Astrocyte of the spinal cord (primary cell): ENCODE measurements at regions not wholly inside any gene's neighbourhood (a gene's known extent, or its start where the extent isn't known, plus 50 kb on each side); places are given as distances from the start of the nearest gene placed in this dataset.

Experiments
- DNase-seq: peaks from one replicate; pipeline ENCODE4 v3.0.0; 2011; ENCODE audit warnings: low read depth, low spot score
- H3K4me3 ChIP-seq: 2 replicates; pipeline ENCODE4 v1.5.1; 2011; ENCODE audit warnings: low read depth, mild to moderate bottlenecking, low read length, moderate library complexity
- CTCF ChIP-seq: IDR thresholded peaks from 2 replicates; pipeline ENCODE4 v1.5.1; 2012; ENCODE audit warnings: low read depth, mild to moderate bottlenecking, low read length, inconsistent platforms
- in situ Hi-C: cut with HindIII; loops from 2 replicates; pipeline ENCODE4 v1.10.0; 2017; ENCODE audit warnings: low sequenced_read_pairs

GRCh38 chr1:191085121-191085520 lies 607.5 kb upstream of the BRINP3 start:
- no peak overlapping the region for H3K4me3 ChIP-seq
- TF ChIP-seq CTCF = no peak
- no peak for DNase-seq
- in situ Hi-C loops = no loop called here

- no peak for TF ChIP-seq CTCF
These were observed 609.2 kb upstream of the BRINP3 start for GRCh38 chr1:191086910-191087309.

GRCh38 chr1:191096405-191096804 lies 618.7 kb upstream of the BRINP3 start:
- in situ Hi-C loops = no loop called here
- no peak overlapping the region for H3K4me3 ChIP-seq
- TF ChIP-seq CTCF = no peak
- no peak for DNase-seq

More at GRCh38 chr1:191086910-191087309, 609.2 kb upstream of the BRINP3 start:
- in situ Hi-C loops = no loop called here
- no peak overlapping the region for H3K4me3 ChIP-seq
- no peak for DNase-seq

GRCh38 chr1:191099696-191100095 lies 622.0 kb upstream of the BRINP3 start:
- DNase-seq = no peak
- no peak for TF ChIP-seq CTCF
- H3K4me3 ChIP-seq = no peak overlapping the region
- in situ Hi-C loops = no loop called here

- no peak for TF ChIP-seq CTCF
- in situ Hi-C loops = no loop called here
- DNase-seq = no peak
- H3K4me3 ChIP-seq = no peak overlapping the region
These were observed 624.3 kb upstream of the BRINP3 start for GRCh38 chr1:191101960-191102359.

GRCh38 chr1:191125950-191126349 lies 648.3 kb upstream of the BRINP3 start:
- in situ Hi-C loops = no loop called here
- H3K4me3 ChIP-seq = no peak overlapping the region
- no peak for DNase-seq
- no peak for TF ChIP-seq CTCF

GRCh38 chr1:191134796-191135195 lies 657.1 kb upstream of the BRINP3 start:
- in situ Hi-C loops = no loop called here
- H3K4me3 ChIP-seq = no peak overlapping the region
- no peak for TF ChIP-seq CTCF
- DNase-seq = peak; percentile 49
